ENCODE measurements at regions not wholly inside any gene's neighbourhood (a gene's known extent, or its start where the extent isn't known, plus 50 kb on each side); places are given as distances from the start of the nearest gene placed in this dataset.

GRCh38 chr7:32158751-32159745, 88.8 kb upstream of the PDE1C start:
- no peak for DNase-seq
- BruUV-seq (replicated peaks) = no TSS peak
- intact Hi-C loops (cut with micrococcal nuclease; ENCODE audit: unreplicated experiment) = no loop called here
- peaks cover 17% of the 10 kb centered on the region for H3K27me3 ChIP-seq (ENCODE audit: insufficient read depth, low read depth)
- TF ChIP-seq EZH2 (IDR thresholded peaks at IDR 0.05; ENCODE audit: low read depth) = no peak
- TF ChIP-seq, protein P1, sequence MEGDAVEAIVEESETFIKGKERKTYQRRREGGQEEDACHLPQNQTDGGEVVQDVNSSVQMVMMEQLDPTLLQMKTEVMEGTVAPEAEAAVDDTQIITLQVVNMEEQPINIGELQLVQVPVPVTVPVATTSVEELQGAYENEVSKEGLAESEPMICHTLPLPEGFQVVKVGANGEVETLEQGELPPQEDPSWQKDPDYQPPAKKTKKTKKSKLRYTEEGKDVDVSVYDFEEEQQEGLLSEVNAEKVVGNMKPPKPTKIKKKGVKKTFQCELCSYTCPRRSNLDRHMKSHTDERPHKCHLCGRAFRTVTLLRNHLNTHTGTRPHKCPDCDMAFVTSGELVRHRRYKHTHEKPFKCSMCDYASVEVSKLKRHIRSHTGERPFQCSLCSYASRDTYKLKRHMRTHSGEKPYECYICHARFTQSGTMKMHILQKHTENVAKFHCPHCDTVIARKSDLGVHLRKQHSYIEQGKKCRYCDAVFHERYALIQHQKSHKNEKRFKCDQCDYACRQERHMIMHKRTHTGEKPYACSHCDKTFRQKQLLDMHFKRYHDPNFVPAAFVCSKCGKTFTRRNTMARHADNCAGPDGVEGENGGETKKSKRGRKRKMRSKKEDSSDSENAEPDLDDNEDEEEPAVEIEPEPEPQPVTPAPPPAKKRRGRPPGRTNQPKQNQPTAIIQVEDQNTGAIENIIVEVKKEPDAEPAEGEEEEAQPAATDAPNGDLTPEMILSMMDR (conservative IDR thresholded peaks at IDR 0.05) = no peak
- no peaks in the 10 kb centered on the region for H3F3A ChIP-seq (ENCODE audit: insufficient read depth, low read depth)
- no peak overlapping the region for H2AFZ ChIP-seq
- ChIA-PET POLR2A (ENCODE audit: unreplicated experiment) (interaction anchor here (0.5 kb wide), 1 partner anchor 214 kb away, joined by 3 read pairs; no protein-coding TSS in a partner anchor), CTCF (interaction anchor here (0.7 kb wide), 1 partner anchor 579 kb away, joined by 4 read pairs; no protein-coding TSS in a partner anchor)
- H3K4me3 ChIP-seq = no peak overlapping the region
- no peaks in the 10 kb centered on the region for H3K9me2 ChIP-seq (ENCODE audit: insufficient read depth)
- no peak overlapping the region for H3K4me2 ChIP-seq
- H3K27ac ChIP-seq = no peak overlapping the region
- no peaks in the 10 kb centered on the region for H3K9me3 ChIP-seq (ENCODE audit: insufficient read depth, low read depth)
- no peaks in the 10 kb centered on the region for H4K20me1 ChIP-seq (ENCODE audit: insufficient read depth)
- no peaks in the 10 kb centered on the region for H3K79me2 ChIP-seq (ENCODE audit: low read depth)
- H3K4me1 ChIP-seq (replicated peaks; ENCODE audit: insufficient read depth) = no peaks in the 10 kb centered on the region
- H3K36me3 ChIP-seq (ENCODE audit: low read depth) = no peaks in the 10 kb centered on the region

DNA sequence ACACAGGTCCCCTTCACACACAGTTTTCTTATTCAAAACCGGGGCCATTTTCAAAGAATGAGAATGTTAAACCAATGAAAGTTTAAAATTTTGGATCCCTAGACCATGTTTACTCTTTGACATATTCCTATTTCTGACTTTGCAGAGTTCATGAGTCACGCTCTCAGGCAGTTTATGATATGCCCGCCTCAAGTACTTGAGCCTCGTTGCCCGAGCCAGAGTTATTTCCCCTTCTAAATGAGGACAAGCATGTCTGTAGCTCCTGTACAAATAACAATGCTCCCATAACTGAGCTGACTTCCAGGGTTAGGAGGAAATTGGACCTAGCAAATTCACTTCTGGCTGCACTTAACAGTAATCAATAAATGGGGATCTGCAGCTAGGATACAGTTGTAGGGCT, 87.9 kb upstream of the PDE1C start:
- Histone ChIP-seq H4K20me1 (ENCODE audit: insufficient read depth) (no peaks in the 10 kb centered on the region), H3K27ac (no peak overlapping the region), H3K9me2 (ENCODE audit: insufficient read depth) (no peaks in the 10 kb centered on the region), H3K79me2 (ENCODE audit: low read depth) (no peaks in the 10 kb centered on the region), H3K4me3 (no peak overlapping the region), H3K27me3 (ENCODE audit: insufficient read depth, low read depth) (peaks cover 17% of the 10 kb centered on the region), H3K36me3 (ENCODE audit: low read depth) (no peaks in the 10 kb centered on the region), H3F3A (ENCODE audit: insufficient read depth, low read depth) (no peaks in the 10 kb centered on the region), H2AFZ (no peak overlapping the region), H3K4me1 (replicated peaks; ENCODE audit: insufficient read depth) (no peaks in the 10 kb centered on the region), H3K9me3 (ENCODE audit: insufficient read depth, low read depth) (no peaks in the 10 kb centered on the region), H3K4me2 (no peak overlapping the region)
- no TSS peak for BruUV-seq (replicated peaks)
- POLR2A ChIA-PET (ENCODE audit: unreplicated experiment) = no interaction called here
- CTCF ChIA-PET = interaction anchor here (0.7 kb wide), 1 partner anchor 578 kb away, joined by 4 read pairs; no protein-coding TSS in a partner anchor
- no peak for DNase-seq
- intact Hi-C loops (cut with micrococcal nuclease; ENCODE audit: unreplicated experiment) = no loop called here
- no peak for TF ChIP-seq EZH2 (IDR thresholded peaks at IDR 0.05; ENCODE audit: low read depth)
- TF ChIP-seq, protein P1 (conservative IDR thresholded peaks at IDR 0.05) = no peak

DNA sequence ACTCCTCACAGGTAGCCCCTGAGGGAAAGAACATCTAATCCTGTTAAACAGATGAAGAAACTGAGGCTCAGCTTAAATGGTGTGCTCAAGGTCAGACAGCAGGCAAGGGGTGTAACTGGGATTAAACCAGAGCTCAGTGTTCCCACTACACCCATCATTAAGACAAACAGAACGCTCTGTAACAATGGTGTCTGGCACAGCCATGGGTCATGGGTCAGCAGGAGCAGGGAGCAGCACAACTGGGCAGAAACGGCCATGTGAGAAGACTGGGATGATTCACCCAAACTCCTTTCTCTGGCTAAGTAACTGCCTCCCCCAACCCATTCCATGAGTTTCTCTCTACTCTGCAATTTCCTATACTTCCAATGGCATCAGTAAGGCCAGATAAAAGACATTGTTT, 85.5 kb upstream of the PDE1C start:
- no peaks in the 10 kb centered on the region for H3K79me2 ChIP-seq (ENCODE audit: low read depth)
- POLR2A ChIA-PET (ENCODE audit: unreplicated experiment) = no interaction called here
- no peak overlapping the region for H3K4me2 ChIP-seq
- no peaks in the 10 kb centered on the region for H4K20me1 ChIP-seq (ENCODE audit: insufficient read depth)
- H3K4me1 ChIP-seq (replicated peaks; ENCODE audit: insufficient read depth) = no peaks in the 10 kb centered on the region
- no peaks in the 10 kb centered on the region for H3K9me2 ChIP-seq (ENCODE audit: insufficient read depth)
- H3K4me3 ChIP-seq = no peak overlapping the region
- H3K36me3 ChIP-seq (ENCODE audit: low read depth) = no peaks in the 10 kb centered on the region
- no peak overlapping the region for H3K27ac ChIP-seq
- CTCF ChIA-PET = no interaction called here
- DNase-seq = no peak
- H2AFZ ChIP-seq = no peak overlapping the region
- peaks cover 17% of the 10 kb centered on the region for H3K27me3 ChIP-seq (ENCODE audit: insufficient read depth, low read depth)
- intact Hi-C loops (cut with micrococcal nuclease; ENCODE audit: unreplicated experiment) = no loop called here
- no TSS peak for BruUV-seq (replicated peaks)
- no peaks in the 10 kb centered on the region for H3K9me3 ChIP-seq (ENCODE audit: insufficient read depth, low read depth)
- no peak for TF ChIP-seq EZH2 (IDR thresholded peaks at IDR 0.05; ENCODE audit: low read depth)
- TF ChIP-seq, protein P1 (conservative IDR thresholded peaks at IDR 0.05) = no peak
- H3F3A ChIP-seq (ENCODE audit: insufficient read depth, low read depth) = no peaks in the 10 kb centered on the region
